NT2/D1 (cell line): ENCODE measurements at regions not wholly inside any gene's neighbourhood (a gene's known extent, or its start where the extent isn't known, plus 50 kb on each side); places are given as distances from the start of the nearest gene placed in this dataset.
"Not testable (repeated sequence)": the region's sequence is repeated elsewhere in the genome, so short reads cannot be mapped to it uniquely, and the experiment has no call there.

Source experiments
- SUZ12 ChIP-seq: IDR thresholded peaks from 2 replicates; pipeline ENCODE4 v1.6.1; 2011; ENCODE audit not compliant: insufficient read length, insufficient read depth; ENCODE audit errors: extremely low read depth
- YY1 ChIP-seq: IDR thresholded peaks from 2 replicates; pipeline ENCODE4 v1.6.1; 2011; ENCODE audit not compliant: insufficient read length, insufficient read depth

GRCh38 chr4:9690636-9691237, 90.7 kb upstream of the DRD5 start:
- TF ChIP-seq SUZ12, YY1: not testable (repeated sequence)
